Epidermal melanocyte (primary cell): ENCODE measurements at regions not wholly inside any gene's neighbourhood (a gene's known extent, or its start where the extent isn't known, plus 50 kb on each side); places are given as distances from the start of the nearest gene placed in this dataset.

Source experiments
- DNase-seq: peaks from one replicate; pipeline ENCODE4 v3.0.0; 2011; ENCODE audit warnings: low spot score; ENCODE audit not compliant: insufficient read length

GRCh38 chr12:24302708-24303107 lies 353.2 kb upstream of the SOX5 start:
- no peak for DNase-seq

GRCh38 chr12:24297516-24297915 lies 348.0 kb upstream of the SOX5 start:
- no peak for DNase-seq

GRCh38 chr12:24293549-24293948 lies 344.1 kb upstream of the SOX5 start:
- DNase-seq: no peak

DNA sequence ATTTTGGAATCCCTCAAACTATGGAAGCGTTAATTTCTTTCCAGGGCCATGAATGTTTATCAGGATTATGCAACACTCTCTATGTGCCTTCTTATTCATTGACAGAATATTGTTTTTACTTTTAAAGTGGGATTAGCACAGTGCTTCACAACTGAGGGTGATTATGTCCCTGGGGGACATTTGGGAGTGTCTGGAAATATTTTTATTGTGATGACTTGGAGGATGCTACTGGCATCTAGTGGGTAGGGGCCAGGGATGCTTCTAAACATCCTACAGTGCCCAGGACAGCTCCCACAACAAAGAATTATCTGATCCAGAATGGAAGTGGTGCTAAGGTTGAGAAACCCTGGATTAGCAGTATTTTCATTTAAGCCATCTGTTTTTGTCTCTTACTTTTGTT lies 338.5 kb upstream of the SOX5 start:
- DNase-seq: no peak

GRCh38 chr12:24285448-24285847 lies 336.0 kb upstream of the SOX5 start:
- DNase-seq: no peak

- no peak for DNase-seq
These were observed 331.9 kb upstream of the SOX5 start for GRCh38 chr12:24281341-24281740.

DNA sequence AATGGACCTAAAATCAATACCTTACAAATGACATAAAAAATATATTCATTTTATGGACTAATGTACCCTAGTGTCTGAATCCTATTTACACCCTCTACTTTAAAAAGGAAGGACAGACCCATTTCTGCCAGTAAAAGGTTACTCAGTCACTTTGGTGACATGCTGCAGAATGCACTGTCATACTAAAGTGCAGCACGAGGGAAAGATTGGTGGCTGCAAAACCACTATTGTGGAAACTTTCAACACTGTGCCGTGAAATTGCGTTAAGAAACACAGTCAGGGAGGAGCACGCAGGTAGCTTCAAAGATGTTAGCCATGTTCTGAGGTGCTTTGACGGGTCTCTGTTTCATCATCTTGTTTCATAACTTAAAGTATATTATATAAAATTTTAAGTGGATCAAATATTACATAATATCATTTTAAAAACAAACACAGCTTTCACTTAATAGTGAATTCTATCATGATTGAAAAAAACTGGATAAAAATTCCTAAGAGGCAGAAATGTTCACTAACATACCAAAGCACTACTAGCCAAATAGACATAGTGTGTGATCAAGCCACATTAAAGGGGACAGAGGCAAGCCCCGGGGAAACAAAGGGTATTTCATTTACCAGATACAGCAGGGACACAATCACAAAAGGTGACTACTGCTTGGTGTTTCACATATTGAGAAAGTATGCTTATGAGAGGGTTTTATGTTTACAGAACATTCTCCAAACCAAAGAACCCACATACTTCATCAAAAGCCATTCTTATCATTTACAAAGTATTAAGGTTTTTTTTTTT lies 330.8 kb upstream of the SOX5 start:
- no peak for DNase-seq

- no peak for DNase-seq
These were observed 329.4 kb upstream of the SOX5 start for GRCh38 chr12:24278832-24279231.

- DNase-seq: no peak
These were observed 321.5 kb upstream of the SOX5 start for GRCh38 chr12:24270965-24271364.

- DNase-seq: no peak
These were observed 321.0 kb upstream of the SOX5 start for GRCh38 chr12:24270464-24270863.

- DNase-seq: no peak
These were observed 319.3 kb upstream of the SOX5 start for GRCh38 chr12:24268663-24269186.

- no peak for DNase-seq
These were observed 317.5 kb upstream of the SOX5 start for GRCh38 chr12:24266982-24267381.

GRCh38 chr12:24256684-24257083 lies 307.2 kb upstream of the SOX5 start:
- no peak for DNase-seq

GRCh38 chr12:24255920-24256665 lies 306.6 kb upstream of the SOX5 start:
- no peak for DNase-seq

DNA sequence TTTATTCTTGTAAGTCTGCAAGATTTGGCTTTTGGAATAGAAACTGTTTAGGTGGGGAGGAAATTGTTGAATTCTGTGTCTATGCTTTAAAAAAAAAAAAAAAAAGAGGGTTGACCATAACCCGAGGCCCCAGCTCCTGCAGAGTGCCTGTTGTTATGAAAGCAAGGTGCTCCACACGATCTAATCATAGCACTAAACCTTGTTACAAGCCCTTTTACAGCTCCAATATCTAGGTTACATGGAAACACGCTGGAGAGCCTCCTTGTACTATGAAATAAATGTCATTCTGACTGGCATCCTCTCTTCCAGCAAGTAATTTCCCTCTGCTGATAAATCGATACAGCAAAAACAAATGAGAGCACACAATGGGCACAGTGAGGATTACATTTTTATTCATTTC lies 303.1 kb upstream of the SOX5 start:
- no peak for DNase-seq

- peak; percentile 23 for DNase-seq
These were observed 297.5 kb upstream of the SOX5 start for GRCh38 chr12:24246934-24247333.

DNA sequence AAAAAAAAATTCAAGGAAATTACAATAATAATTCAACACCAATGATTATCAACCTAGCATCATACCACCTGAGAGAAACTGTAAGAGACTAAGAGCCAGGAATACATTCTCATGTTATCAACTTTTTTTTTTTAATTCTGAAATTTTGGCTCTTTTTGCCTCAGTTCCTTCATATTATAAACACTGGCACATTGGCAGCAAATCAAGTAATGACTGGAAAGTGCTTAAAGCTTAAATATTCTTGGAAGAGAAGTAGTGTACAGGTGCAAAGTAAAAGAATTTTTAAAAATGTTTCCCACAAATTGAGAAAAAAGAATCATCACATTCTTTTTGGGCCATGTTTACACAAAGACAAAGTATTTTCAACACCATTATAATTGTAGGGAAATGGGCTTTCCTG lies 296.9 kb upstream of the SOX5 start:
- no peak for DNase-seq

DNA sequence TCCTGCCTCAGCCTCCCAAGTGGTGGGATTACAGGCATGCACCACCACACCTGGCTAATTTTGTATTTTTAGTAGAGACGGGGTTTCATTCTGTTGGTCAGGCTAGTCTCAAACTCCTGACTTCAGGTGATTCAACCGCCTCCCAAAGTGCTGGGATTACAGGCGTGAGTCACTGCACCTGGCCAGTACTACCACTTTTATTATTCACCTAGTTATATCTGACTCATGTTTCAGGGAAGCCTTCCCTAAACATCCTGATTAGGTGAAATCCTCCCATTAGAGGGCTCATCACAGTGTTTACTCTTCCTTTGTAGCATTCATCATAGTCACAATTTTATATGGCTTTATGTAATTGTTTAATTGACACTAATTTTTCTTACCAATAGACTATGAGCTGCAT lies 295.3 kb upstream of the SOX5 start:
- DNase-seq: no peak

- DNase-seq: no peak
These were observed 294.8 kb upstream of the SOX5 start for GRCh38 chr12:24244231-24244630.

- no peak for DNase-seq
These were observed 291.2 kb upstream of the SOX5 start for GRCh38 chr12:24240707-24241106.

DNA sequence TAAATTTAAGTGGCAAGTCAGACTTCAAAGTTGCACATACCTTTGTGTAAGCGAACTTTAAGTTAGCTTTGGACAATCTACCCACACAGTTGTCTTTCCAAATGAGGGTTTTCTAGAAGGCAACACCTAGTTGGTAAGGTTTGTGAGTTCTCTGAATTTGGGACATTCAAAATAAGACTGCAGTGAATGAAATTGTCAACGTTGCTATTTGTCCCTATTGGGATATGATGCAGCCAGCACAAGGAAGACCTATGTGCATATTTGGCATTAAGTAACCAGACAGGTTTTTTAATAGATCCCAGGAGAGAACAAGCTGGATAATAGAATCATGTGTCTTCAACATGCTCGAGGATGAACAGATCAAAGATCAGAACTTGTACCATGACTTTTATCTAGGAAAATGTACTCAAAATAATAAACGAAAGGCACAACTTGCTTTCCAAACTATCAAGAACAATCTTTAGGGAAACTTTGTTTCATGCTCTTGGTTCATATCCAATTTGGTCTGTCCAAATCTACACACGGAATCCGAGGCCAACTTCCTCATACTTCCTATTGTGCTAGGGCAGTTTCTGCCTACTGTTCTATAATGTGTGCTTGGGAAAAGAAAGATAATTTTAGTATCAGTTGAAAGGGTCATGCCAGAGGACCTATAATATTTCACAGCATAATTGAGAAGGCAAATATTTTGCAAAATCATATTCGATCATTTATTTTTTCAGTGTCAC lies 284.2 kb upstream of the SOX5 start:
- DNase-seq: no peak

DNA sequence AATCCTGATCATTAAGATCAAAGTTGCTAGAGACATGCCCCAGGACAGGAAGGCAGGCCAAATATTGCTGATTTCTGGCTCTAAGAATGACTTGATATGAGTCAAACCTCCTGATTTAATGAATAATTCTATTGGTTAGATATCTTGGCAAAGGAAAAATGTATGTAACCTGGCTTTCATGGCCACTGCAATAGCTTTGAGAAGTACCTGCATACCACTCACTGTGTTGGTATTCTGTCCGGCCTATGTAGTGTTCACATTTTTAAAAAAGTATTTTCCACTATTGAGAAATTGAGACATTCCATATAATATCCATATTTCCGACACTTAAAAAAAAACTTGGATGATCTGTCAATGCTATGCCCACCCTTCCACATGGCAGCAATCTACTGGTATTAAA lies 283.1 kb upstream of the SOX5 start:
- DNase-seq: no peak
